H9 (cell line): ENCODE measurements at regions not wholly inside any gene's neighbourhood (a gene's known extent, or its start where the extent isn't known, plus 50 kb on each side); places are given as distances from the start of the nearest gene placed in this dataset.

ENCODE experiments used
- DNase-seq: peaks from one replicate; pipeline ENCODE4 v3.0.0-alpha.2; 2017
- H2AFZ ChIP-seq: one replicate; pipeline ENCODE4 v1.6.1; 2013; ENCODE audit warnings: mild to moderate bottlenecking, low read length, control low read depth, moderate library complexity
- H2AK5ac ChIP-seq: 2 replicates; pipeline ENCODE4 v1.6.1; 2013; ENCODE audit warnings: low read length, control low read depth, mixed read lengths; ENCODE audit not compliant: insufficient read length
- H2BK120ac ChIP-seq: one replicate; pipeline ENCODE4 v1.6.1; 2013; ENCODE audit warnings: low read depth, mild to moderate bottlenecking, low read length, control low read depth, inconsistent platforms; ENCODE audit not compliant: poor library complexity, severe bottlenecking
- H2BK12ac ChIP-seq: 2 replicates; pipeline ENCODE4 v1.6.1; 2013; ENCODE audit warnings: low read length, control low read depth, mixed read lengths, low read depth; ENCODE audit not compliant: insufficient read length
- H2BK15ac ChIP-seq: 2 replicates; pipeline ENCODE4 v1.6.1; 2013; ENCODE audit warnings: low read depth, low read length, control low read depth
- H2BK20ac ChIP-seq: one replicate; pipeline ENCODE4 v1.6.1; 2013; ENCODE audit warnings: low read depth, mild to moderate bottlenecking, low read length, control low read depth, inconsistent platforms; ENCODE audit not compliant: poor library complexity, severe bottlenecking
- H2BK5ac ChIP-seq: 2 replicates; pipeline ENCODE4 v1.6.1; 2013; ENCODE audit warnings: low read length, control low read depth, mixed read lengths; ENCODE audit not compliant: insufficient read length
- H3K14ac ChIP-seq: 2 replicates; pipeline ENCODE4 v1.6.1; 2013; ENCODE audit warnings: low read length, control low read depth; ENCODE audit not compliant: insufficient read depth
- H3K18ac ChIP-seq: 2 replicates; pipeline ENCODE4 v1.6.1; 2013; ENCODE audit warnings: low read depth, mild to moderate bottlenecking, mixed read lengths, low read length, control low read depth; ENCODE audit not compliant: insufficient read length
- H3K23ac ChIP-seq: 2 replicates; pipeline ENCODE4 v1.6.1; 2013; ENCODE audit warnings: low read length, control low read depth, mixed read lengths, low read depth; ENCODE audit not compliant: insufficient read length
- H3K23me2 ChIP-seq: 2 replicates; pipeline ENCODE4 v1.6.1; 2013; ENCODE audit warnings: low read depth, mild to moderate bottlenecking, mixed read lengths, low read length, control low read depth; ENCODE audit not compliant: insufficient read length, poor library complexity, severe bottlenecking
- H3K27ac ChIP-seq: 2 replicates; pipeline ENCODE4 v1.5.1; 2013; ENCODE audit warnings: low read length, control low read depth, mixed read lengths, low read depth; ENCODE audit not compliant: insufficient read length
- H3K27me3 ChIP-seq: 2 replicates; pipeline ENCODE4 v1.6.1; 2013; ENCODE audit warnings: low read length, control low read depth, inconsistent platforms; ENCODE audit not compliant: insufficient read depth
- H3K4ac ChIP-seq: 2 replicates; pipeline ENCODE4 v1.6.1; 2013; ENCODE audit warnings: low read depth, mild to moderate bottlenecking, control low read depth, inconsistent platforms, low read length, moderate library complexity
- H3K4me1 ChIP-seq: 2 replicates; pipeline ENCODE4 v1.6.1; 2013; ENCODE audit warnings: low read length, control low read depth, inconsistent platforms; ENCODE audit not compliant: insufficient read depth
- H3K4me2 ChIP-seq: 2 replicates; pipeline ENCODE4 v1.6.1; 2013; ENCODE audit warnings: low read length, control low read depth, mixed read lengths; ENCODE audit not compliant: insufficient read length, insufficient read depth
- H3K56ac ChIP-seq: 2 replicates; pipeline ENCODE4 v1.6.1; 2013; ENCODE audit warnings: low read depth, mild to moderate bottlenecking, mixed read lengths, low read length, control low read depth; ENCODE audit not compliant: insufficient read length
- H3K79me1 ChIP-seq: 2 replicates; pipeline ENCODE4 v1.6.1; 2013; ENCODE audit warnings: low read depth, mild to moderate bottlenecking, moderate library complexity, low read length, control low read depth, inconsistent platforms; ENCODE audit not compliant: insufficient read depth, poor library complexity, severe bottlenecking
- H3K79me2 ChIP-seq: 2 replicates; pipeline ENCODE4 v1.6.1; 2013; ENCODE audit warnings: low read length, control low read depth, inconsistent platforms; ENCODE audit not compliant: insufficient read depth
- H3K9ac ChIP-seq: 2 replicates; pipeline ENCODE4 v1.6.1; 2013; ENCODE audit warnings: low read length, control low read depth, mixed read lengths; ENCODE audit not compliant: insufficient read length; ENCODE audit errors: extremely low read depth
- H3K9me3 ChIP-seq: one replicate; pipeline ENCODE4 v1.6.1; 2013; ENCODE audit warnings: low read depth, low read length, inconsistent platforms; ENCODE audit not compliant: control insufficient read depth
- H3T11ph ChIP-seq: one replicate; pipeline ENCODE4 v1.6.1; 2013; ENCODE audit warnings: mild to moderate bottlenecking, low read length, control low read depth, inconsistent platforms
- H4K20me1 ChIP-seq: one replicate; pipeline ENCODE4 v1.6.1; 2013; ENCODE audit not compliant: control insufficient read depth, insufficient read length, insufficient read depth
- H4K5ac ChIP-seq: 2 replicates; pipeline ENCODE4 v1.6.1; 2013; ENCODE audit warnings: low read depth, mild to moderate bottlenecking, mixed read lengths, low read length, control low read depth; ENCODE audit not compliant: insufficient read length
- H4K8ac ChIP-seq: replicated peaks from 2 replicates; pipeline ENCODE4 v1.6.1; 2013; ENCODE audit warnings: low read length, control low read depth, mixed read lengths, low read depth; ENCODE audit not compliant: insufficient read length
- H4K91ac ChIP-seq: 2 replicates; pipeline ENCODE4 v1.6.1; 2013; ENCODE audit warnings: low read depth, mild to moderate bottlenecking, moderate library complexity, mixed read lengths, low read length, control low read depth; ENCODE audit not compliant: insufficient read length
- H3K27ac Mint-ChIP-seq, 3 experiments: 2 replicates in 2 of 3; 3 replicates in 1 of 3; pipeline ENCODE4 v1.8.0; 2020 to 2021; ENCODE audit warnings: mixed read lengths in 3 of 3, mild to moderate bottlenecking in 1 of 3, moderate library complexity in 1 of 3
- H3K27me3 Mint-ChIP-seq: 2 replicates; pipeline ENCODE4 v1.8.0; 2021; ENCODE audit warnings: low read depth, mild to moderate bottlenecking, moderate library complexity, mixed read lengths
- H3K36me3 Mint-ChIP-seq, 3 experiments: 2 replicates in 2 of 3; 3 replicates in 1 of 3; pipeline ENCODE4 v1.8.0; 2020 to 2021; ENCODE audit warnings: low read depth in 3 of 3, mixed read lengths in 3 of 3; ENCODE audit not compliant: insufficient read depth in 1 of 3
- H3K4me1 Mint-ChIP-seq, 2 experiments: 2 replicates each; pipeline ENCODE4 v1.8.0; 2020; ENCODE audit warnings: mixed read lengths in 2 of 2
- H3K4me3 Mint-ChIP-seq, 2 experiments: 2 replicates in 1 of 2; 3 replicates in 1 of 2; pipeline ENCODE4 v1.8.0; 2020 to 2021; ENCODE audit warnings: mild to moderate bottlenecking in 2 of 2, mixed read lengths in 2 of 2, moderate library complexity in 1 of 2
- H3K9me3 Mint-ChIP-seq, 2 experiments: 2 replicates in 1 of 2; 3 replicates in 1 of 2; pipeline ENCODE4 v1.8.0; 2020; ENCODE audit warnings: mild to moderate bottlenecking in 2 of 2, mixed read lengths in 2 of 2, moderate library complexity in 1 of 2
- CTCF ChIP-seq: fragments of 200-600 bp; sonication (generic); conservative IDR thresholded peaks from 3 replicates; pipeline ENCODE4 v1.8.0; 2021; ENCODE audit warnings: antibody characterized with exemption, mild to moderate bottlenecking
- WGBS: extraction: QIAGEN DNeasy Blood & Tissue Kit; methylation state at CpG from one replicate; pipeline ENCODE4 v1.1.7; 2013; ENCODE audit warnings: missing lambda C conversion rate, low lambda C conversion rate, mixed read lengths; ENCODE audit not compliant: insufficient read length; ENCODE audit errors: extremely low coverage; 5-methylcytosine and 5-hydroxymethylcytosine counted together

- no CpG with 5 or more reads among the region's 3 CpGs for WGBS
- Histone ChIP-seq H3K4ac (no peak overlapping the region), H3K23ac (no peak overlapping the region), H3K27ac (no peak overlapping the region), H4K20me1 (no peaks in the 10 kb centered on the region), H3K4me1 (no peaks in the 10 kb centered on the region), H3K56ac (no peak overlapping the region), H2BK5ac (no peak overlapping the region), H2BK15ac (no peak overlapping the region), H2BK20ac (no peak overlapping the region), H4K91ac (no peak overlapping the region), H2AFZ (no peak overlapping the region), H3K14ac (no peak overlapping the region), H3T11ph (no peak overlapping the region), H3K23me2 (no peaks in the 10 kb centered on the region), H2BK120ac (no peak overlapping the region), H2BK12ac (no peak overlapping the region), H4K8ac (no peak overlapping the region), H3K9me3 (no peaks in the 10 kb centered on the region), H3K4me2 (no peak overlapping the region), H4K5ac (no peak overlapping the region), H2AK5ac (no peak overlapping the region), H3K79me1 (no peaks in the 10 kb centered on the region), H3K27me3 (no peaks in the 10 kb centered on the region), H3K9ac (no peak overlapping the region), H3K79me2 (no peaks in the 10 kb centered on the region), H3K18ac (no peak overlapping the region)
- TF ChIP-seq CTCF, result no peak
- Mint-ChIP-seq H3K4me1 (peaks cover 0 to 4% of the 10 kb centered on the region in 2 experiments; a peak in 1 of 4 replicates), H3K27ac (no peak overlapping the region), H3K4me3 (no peak overlapping the region), H3K27me3 (peaks cover 1% of the 10 kb centered on the region; the same call in 1 of the 2 replicates), H3K36me3 (no peaks in the 10 kb centered on the region; a peak in 2 of 7 replicates), H3K9me3 (no peaks in the 10 kb centered on the region)
- no peak for DNase-seq
Observed at GRCh38 chr11:112628676-112629075, 332.5 kb upstream of the NCAM1 start.
